ENCODE measurements at regions not wholly inside any gene's neighbourhood (a gene's known extent, or its start where the extent isn't known, plus 50 kb on each side); places are given as distances from the start of the nearest gene placed in this dataset.

DNA sequence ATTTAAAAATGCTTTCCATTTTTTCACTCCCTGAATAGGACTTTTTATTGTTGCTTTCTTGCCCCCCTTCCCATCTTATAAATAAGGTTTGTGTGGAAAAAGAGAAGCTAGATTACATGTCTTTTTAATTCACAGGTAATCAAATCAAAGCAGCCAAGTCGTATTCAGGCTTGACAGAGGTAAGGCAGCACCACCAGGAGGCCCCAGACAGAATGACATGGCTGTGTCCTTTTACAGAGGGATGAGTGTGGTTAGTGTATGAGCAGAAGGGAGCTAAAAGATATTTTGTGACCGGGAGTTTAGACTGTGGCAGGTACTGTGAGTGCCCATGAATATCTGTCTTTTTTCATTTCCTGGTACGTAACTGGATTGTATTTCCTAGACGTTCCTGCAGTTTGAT lies 596.1 kb downstream of the ETNK1 start:
- H3K4me3 ChIP-seq (ENCODE audit: low read length): no peak overlapping the region
- no peaks in the 10 kb centered on the region for H3K9me3 ChIP-seq (ENCODE audit: control insufficient read depth, insufficient read depth, low read length)
- H3K36me3 ChIP-seq (ENCODE audit: control insufficient read depth, insufficient read depth, low read length): no peaks in the 10 kb centered on the region
- no peaks in the 10 kb centered on the region for H3K4me1 ChIP-seq (ENCODE audit: control insufficient read depth, insufficient read depth, low read length)
- DNase-seq (ENCODE audit: low read depth, low spot score): peak; percentile 25
- H3K27ac ChIP-seq (ENCODE audit: low read length): no peak overlapping the region
- H3K27me3 ChIP-seq (ENCODE audit: control insufficient read depth, insufficient read depth, low read length): no peaks in the 10 kb centered on the region
- no CpG with 5 or more reads among the region's 4 CpGs for WGBS (ENCODE audit: insufficient coverage, insufficient read length)

DNA sequence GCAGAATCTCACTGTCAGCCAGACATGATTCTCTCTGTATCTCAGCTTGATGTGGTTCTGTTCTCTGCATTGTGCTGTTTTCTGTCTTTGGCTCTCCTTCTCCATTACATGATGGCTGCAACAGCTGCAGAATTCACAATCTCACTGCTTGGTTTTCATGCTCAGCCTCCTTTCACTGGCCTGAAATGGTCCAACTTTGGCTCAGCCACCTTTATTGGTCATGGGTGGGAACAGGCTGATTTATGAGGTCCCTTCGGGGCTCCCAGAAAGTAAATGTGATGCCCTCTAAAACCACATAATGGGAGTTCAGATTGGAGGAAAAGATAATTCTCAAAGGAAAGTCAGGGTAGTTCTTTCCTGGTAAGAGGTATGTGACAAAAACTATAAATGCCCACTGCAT lies 597.0 kb downstream of the ETNK1 start:
- H3K27me3 ChIP-seq (ENCODE audit: control insufficient read depth, insufficient read depth, low read length): no peaks in the 10 kb centered on the region
- no peaks in the 10 kb centered on the region for H3K9me3 ChIP-seq (ENCODE audit: control insufficient read depth, insufficient read depth, low read length)
- no CpG with 5 or more reads among the region's 1 CpG for WGBS (ENCODE audit: insufficient coverage, insufficient read length)
- H3K4me1 ChIP-seq (ENCODE audit: control insufficient read depth, insufficient read depth, low read length): no peaks in the 10 kb centered on the region
- no peak for DNase-seq (ENCODE audit: low read depth, low spot score)
- no peak overlapping the region for H3K27ac ChIP-seq (ENCODE audit: low read length)
- no peak overlapping the region for H3K4me3 ChIP-seq (ENCODE audit: low read length)
- no peaks in the 10 kb centered on the region for H3K36me3 ChIP-seq (ENCODE audit: control insufficient read depth, insufficient read depth, low read length)

DNA sequence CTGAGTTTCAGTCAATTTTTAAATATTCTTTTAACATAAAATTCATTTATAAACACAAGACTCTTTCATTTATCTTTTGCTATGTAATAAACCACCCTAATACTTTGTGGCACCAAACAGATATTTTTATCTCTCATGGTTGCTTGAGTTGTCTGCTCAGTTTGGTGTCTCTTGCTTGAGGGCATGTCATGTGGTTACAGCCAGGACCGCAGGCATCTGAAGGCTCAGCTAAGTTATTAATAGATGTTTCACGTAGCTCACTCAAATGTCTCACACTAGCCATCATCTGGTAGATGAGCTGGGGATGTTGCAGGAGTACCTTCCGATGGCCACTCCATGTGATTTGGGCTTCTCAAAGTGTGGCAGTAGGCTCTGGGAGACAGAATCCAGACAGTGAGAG lies 597.8 kb downstream of the ETNK1 start:
- Histone ChIP-seq H3K36me3 (ENCODE audit: control insufficient read depth, insufficient read depth, low read length) (no peaks in the 10 kb centered on the region), H3K9me3 (ENCODE audit: control insufficient read depth, insufficient read depth, low read length) (no peaks in the 10 kb centered on the region), H3K4me3 (ENCODE audit: low read length) (no peak overlapping the region), H3K4me1 (ENCODE audit: control insufficient read depth, insufficient read depth, low read length) (no peaks in the 10 kb centered on the region), H3K27ac (ENCODE audit: low read length) (no peak overlapping the region), H3K27me3 (ENCODE audit: control insufficient read depth, insufficient read depth, low read length) (no peaks in the 10 kb centered on the region)
- no peak for DNase-seq (ENCODE audit: low read depth, low spot score)
- no CpG with 5 or more reads among the region's 3 CpGs for WGBS (ENCODE audit: insufficient coverage, insufficient read length)

DNA sequence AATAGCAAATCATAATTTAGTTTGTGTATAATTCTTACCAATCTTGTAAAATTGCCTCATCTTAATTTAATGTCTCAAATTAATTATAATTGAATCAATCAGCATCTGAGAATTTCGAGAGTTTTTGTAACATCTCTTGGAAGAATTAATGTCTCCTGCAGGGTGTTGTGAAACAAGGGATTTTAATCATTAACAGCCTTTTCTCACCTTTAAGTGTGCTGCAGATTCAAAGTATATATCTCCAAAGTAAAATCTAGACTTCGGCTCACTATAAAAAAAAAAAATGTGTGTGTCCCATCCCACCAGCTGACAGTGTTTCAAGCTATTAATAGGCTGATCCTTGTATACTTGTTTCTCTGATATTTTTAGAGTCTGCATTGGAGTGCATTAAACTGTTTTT lies 603.1 kb downstream of the ETNK1 start:
- no peak for DNase-seq (ENCODE audit: low read depth, low spot score)
- H3K36me3 ChIP-seq (ENCODE audit: control insufficient read depth, insufficient read depth, low read length): no peaks in the 10 kb centered on the region
- H3K27ac ChIP-seq (ENCODE audit: low read length): no peak overlapping the region
- H3K4me3 ChIP-seq (ENCODE audit: low read length): no peak overlapping the region
- H3K4me1 ChIP-seq (ENCODE audit: control insufficient read depth, insufficient read depth, low read length): no peaks in the 10 kb centered on the region
- H3K27me3 ChIP-seq (ENCODE audit: control insufficient read depth, insufficient read depth, low read length): no peaks in the 10 kb centered on the region
- no CpG with 5 or more reads among the region's 2 CpGs for WGBS (ENCODE audit: insufficient coverage, insufficient read length)
- H3K9me3 ChIP-seq (ENCODE audit: control insufficient read depth, insufficient read depth, low read length): no peaks in the 10 kb centered on the region

DNA sequence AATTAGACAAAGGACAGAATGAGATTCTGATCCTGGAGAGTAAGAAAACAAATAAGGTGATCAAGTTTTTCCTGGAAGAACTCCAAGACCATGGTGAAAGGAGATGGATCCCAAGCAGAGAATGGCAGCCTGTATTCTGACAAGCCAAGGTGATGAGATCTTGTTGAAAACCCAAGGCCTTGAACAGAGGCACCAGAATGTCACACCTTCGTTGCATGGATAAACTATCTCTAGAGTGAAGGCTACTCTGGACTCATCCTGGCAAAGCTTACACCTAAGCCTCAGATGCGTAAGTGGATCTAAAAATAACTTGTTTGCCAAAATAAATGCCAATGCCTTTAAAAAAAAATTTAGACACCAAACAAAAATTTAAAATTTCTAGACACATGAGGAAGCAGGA lies 605.9 kb downstream of the ETNK1 start:
- H3K4me1 ChIP-seq (ENCODE audit: control insufficient read depth, insufficient read depth, low read length): no peaks in the 10 kb centered on the region
- no peak overlapping the region for H3K4me3 ChIP-seq (ENCODE audit: low read length)
- no peak overlapping the region for H3K27ac ChIP-seq (ENCODE audit: low read length)
- WGBS (ENCODE audit: insufficient coverage, insufficient read length): no CpG with 5 or more reads among the region's 2 CpGs
- DNase-seq (ENCODE audit: low read depth, low spot score): no peak
- no peaks in the 10 kb centered on the region for H3K36me3 ChIP-seq (ENCODE audit: control insufficient read depth, insufficient read depth, low read length)
- no peaks in the 10 kb centered on the region for H3K9me3 ChIP-seq (ENCODE audit: control insufficient read depth, insufficient read depth, low read length)
- no peaks in the 10 kb centered on the region for H3K27me3 ChIP-seq (ENCODE audit: control insufficient read depth, insufficient read depth, low read length)

DNA sequence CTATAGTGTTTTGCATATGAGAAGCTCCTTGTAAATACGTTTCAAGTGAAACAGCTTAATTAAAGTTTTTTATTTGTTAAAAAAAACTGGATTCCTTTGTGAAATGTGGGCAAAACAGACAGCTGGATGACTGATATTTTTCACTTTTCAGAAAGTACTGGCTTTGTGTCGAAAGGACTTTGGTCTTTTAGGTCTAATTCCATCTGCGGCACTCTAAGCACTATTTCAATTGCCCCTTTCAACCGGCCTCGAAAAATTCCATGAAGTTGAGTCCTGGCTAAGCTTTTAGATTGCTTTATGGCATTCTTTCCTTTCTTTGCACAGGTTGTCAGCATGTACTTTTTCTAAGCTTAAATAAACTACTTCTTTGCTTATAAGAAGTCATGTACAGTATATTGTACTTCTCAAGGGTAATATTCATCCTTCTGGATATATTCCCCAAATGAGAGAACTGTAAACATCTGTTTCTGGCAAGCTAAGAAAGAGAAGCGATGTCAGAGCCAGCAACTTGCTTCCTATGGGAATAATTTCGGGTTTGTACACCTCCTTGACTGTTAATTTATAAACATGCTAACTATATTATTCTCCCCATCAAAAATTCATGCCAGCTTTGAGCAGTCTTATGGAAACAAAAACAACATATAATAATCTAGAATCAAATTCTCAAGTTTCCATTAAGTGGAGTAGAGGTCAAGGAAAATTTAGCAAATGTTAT lies 611.3 kb downstream of the ETNK1 start:
- Histone ChIP-seq H3K4me3 (ENCODE audit: low read length) (no peak overlapping the region), H3K36me3 (ENCODE audit: control insufficient read depth, insufficient read depth, low read length) (no peaks in the 10 kb centered on the region), H3K27ac (ENCODE audit: low read length) (no peak overlapping the region), H3K9me3 (ENCODE audit: control insufficient read depth, insufficient read depth, low read length) (no peaks in the 10 kb centered on the region), H3K27me3 (ENCODE audit: control insufficient read depth, insufficient read depth, low read length) (no peaks in the 10 kb centered on the region), H3K4me1 (ENCODE audit: control insufficient read depth, insufficient read depth, low read length) (no peaks in the 10 kb centered on the region)
- no CpG with 5 or more reads among the region's 7 CpGs for WGBS (ENCODE audit: insufficient coverage, insufficient read length)
- DNase-seq (ENCODE audit: low read depth, low spot score): no peak

DNA sequence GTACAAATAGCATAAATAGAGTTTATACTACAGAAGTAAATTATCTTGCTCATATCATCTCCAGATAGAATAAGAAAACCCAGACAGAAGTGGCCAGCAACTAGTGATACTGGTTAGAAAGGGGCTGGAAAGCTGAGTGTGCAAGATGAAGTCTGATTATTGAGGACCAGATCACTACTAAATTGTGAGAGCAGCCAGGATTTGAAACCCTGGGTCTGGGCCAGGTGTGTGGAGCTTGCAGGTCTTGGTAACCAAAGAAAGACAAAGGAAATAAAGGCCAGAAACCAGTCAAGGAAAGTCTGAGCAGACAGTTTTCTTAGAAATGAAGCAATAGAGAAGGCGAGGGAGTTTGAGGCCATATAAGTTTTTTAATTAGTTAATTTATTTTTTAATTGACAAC lies 611.8 kb downstream of the ETNK1 start:
- Histone ChIP-seq H3K36me3 (ENCODE audit: control insufficient read depth, insufficient read depth, low read length) (no peaks in the 10 kb centered on the region), H3K9me3 (ENCODE audit: control insufficient read depth, insufficient read depth, low read length) (no peaks in the 10 kb centered on the region), H3K4me1 (ENCODE audit: control insufficient read depth, insufficient read depth, low read length) (no peaks in the 10 kb centered on the region), H3K27me3 (ENCODE audit: control insufficient read depth, insufficient read depth, low read length) (no peaks in the 10 kb centered on the region), H3K4me3 (ENCODE audit: low read length) (no peak overlapping the region), H3K27ac (ENCODE audit: low read length) (no peak overlapping the region)
- no peak for DNase-seq (ENCODE audit: low read depth, low spot score)
- WGBS (ENCODE audit: insufficient coverage, insufficient read length): no CpG with 5 or more reads among the region's 1 CpG

DNA sequence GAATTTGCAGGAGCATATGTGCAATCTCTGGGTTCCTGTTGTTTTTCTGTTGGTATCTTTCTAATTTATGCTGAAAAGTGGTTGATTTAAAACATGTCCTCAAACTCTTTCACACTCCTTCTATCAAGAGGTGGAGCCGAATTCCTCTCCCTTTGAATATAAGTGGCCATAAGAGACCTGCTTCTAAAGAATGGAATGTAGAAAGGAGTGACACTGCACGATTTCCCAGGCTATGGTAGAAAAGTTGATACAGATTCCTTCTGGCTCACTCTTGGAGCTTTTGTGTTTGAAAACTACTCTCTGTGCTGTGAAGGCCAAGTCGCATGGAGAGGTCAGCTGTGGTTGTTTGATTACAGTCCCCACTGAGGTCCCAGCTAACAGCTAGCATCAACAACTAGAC lies 613.2 kb downstream of the ETNK1 start:
- no peaks in the 10 kb centered on the region for H3K4me1 ChIP-seq (ENCODE audit: control insufficient read depth, insufficient read depth, low read length)
- H3K27me3 ChIP-seq (ENCODE audit: control insufficient read depth, insufficient read depth, low read length): no peaks in the 10 kb centered on the region
- no peak for DNase-seq (ENCODE audit: low read depth, low spot score)
- H3K4me3 ChIP-seq (ENCODE audit: low read length): no peak overlapping the region
- no peaks in the 10 kb centered on the region for H3K9me3 ChIP-seq (ENCODE audit: control insufficient read depth, insufficient read depth, low read length)
- no peak overlapping the region for H3K27ac ChIP-seq (ENCODE audit: low read length)
- no CpG with 5 or more reads among the region's 3 CpGs for WGBS (ENCODE audit: insufficient coverage, insufficient read length)
- H3K36me3 ChIP-seq (ENCODE audit: control insufficient read depth, insufficient read depth, low read length): no peaks in the 10 kb centered on the region

DNA sequence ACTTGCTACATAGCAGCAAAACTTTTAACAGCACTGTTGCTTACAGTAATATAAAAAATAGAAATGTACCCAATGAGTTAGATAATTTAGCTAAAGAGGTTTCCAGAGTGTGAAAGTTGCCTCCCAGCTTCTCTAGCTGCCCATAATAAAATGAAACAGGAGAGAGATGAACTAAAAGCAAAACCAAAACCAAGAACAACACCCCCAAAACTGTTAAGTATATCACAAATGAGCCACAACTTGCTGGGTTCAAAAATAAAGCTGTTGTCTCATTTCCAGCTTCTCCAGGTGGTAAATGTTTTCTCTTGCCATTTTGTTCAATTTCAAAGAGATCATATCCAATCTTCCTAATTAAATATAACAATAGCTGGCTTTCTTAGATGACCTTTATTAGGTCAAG lies 614.0 kb downstream of the ETNK1 start:
- no peak for DNase-seq (ENCODE audit: low read depth, low spot score)
- no peaks in the 10 kb centered on the region for H3K27me3 ChIP-seq (ENCODE audit: control insufficient read depth, insufficient read depth, low read length)

DNA sequence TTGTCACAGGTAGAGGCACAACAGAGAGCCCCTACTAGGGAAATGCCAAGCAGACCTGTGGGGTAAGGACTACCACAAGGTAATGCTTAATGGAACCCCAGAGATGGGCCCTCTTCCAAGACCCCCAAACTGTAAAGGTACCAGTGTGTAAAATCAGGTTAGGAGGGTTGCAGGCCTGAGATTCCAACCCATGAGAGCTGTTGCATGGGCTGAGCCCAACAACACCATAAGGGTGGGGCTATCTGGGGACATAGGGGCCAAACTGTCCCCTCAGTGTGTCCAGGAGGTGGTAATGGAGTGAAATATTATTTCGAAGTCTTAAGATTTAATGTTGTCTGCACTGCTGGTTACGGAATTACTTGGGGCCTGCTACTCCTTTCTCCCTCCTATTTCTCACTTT lies 620.2 kb downstream of the ETNK1 start:
- Histone ChIP-seq H3K36me3 (ENCODE audit: control insufficient read depth, insufficient read depth, low read length) (no peaks in the 10 kb centered on the region), H3K9me3 (ENCODE audit: control insufficient read depth, insufficient read depth, low read length) (no peaks in the 10 kb centered on the region), H3K4me1 (ENCODE audit: control insufficient read depth, insufficient read depth, low read length) (no peaks in the 10 kb centered on the region), H3K27me3 (ENCODE audit: control insufficient read depth, insufficient read depth, low read length) (no peaks in the 10 kb centered on the region), H3K27ac (ENCODE audit: low read length) (no peak overlapping the region), H3K4me3 (ENCODE audit: low read length) (no peak overlapping the region)
- no peak for DNase-seq (ENCODE audit: low read depth, low spot score)
- WGBS (ENCODE audit: insufficient coverage, insufficient read length): no CpG with 5 or more reads among the region's 2 CpGs

More for the DNA sequence above, 614.0 kb downstream of the ETNK1 start:
- no peak overlapping the region for H3K27ac ChIP-seq (ENCODE audit: low read length)
- no peaks in the 10 kb centered on the region for H3K36me3 ChIP-seq (ENCODE audit: control insufficient read depth, insufficient read depth, low read length)
- H3K4me1 ChIP-seq (ENCODE audit: control insufficient read depth, insufficient read depth, low read length): no peaks in the 10 kb centered on the region
- H3K4me3 ChIP-seq (ENCODE audit: low read length): no peak overlapping the region
- no peaks in the 10 kb centered on the region for H3K9me3 ChIP-seq (ENCODE audit: control insufficient read depth, insufficient read depth, low read length)

DNA sequence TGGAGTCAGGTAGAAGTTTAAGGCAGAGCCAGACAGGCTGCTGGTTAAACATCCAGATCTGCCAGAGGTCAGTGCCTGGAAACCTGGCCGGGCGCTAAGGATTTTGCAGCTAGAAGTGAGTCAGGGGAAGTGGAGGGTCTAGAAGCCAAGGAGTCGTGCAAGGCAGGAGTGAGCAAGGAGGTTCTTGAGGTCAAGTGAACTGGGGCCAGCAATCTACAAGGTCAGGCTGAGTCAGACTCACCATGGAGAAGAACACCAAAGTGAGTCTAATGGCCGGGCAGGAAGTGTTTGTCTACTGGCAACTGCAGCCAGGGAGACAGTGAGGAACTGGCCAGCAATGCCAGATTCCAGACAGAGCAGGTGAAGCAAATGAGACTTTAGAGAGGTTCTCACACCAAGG lies 628.2 kb downstream of the ETNK1 start:
- H3K9me3 ChIP-seq (ENCODE audit: control insufficient read depth, insufficient read depth, low read length): no peaks in the 10 kb centered on the region
- no peak for DNase-seq (ENCODE audit: low read depth, low spot score)
- H3K27me3 ChIP-seq (ENCODE audit: control insufficient read depth, insufficient read depth, low read length): no peaks in the 10 kb centered on the region
- no peaks in the 10 kb centered on the region for H3K4me1 ChIP-seq (ENCODE audit: control insufficient read depth, insufficient read depth, low read length)
- no CpG with 5 or more reads among the region's 4 CpGs for WGBS (ENCODE audit: insufficient coverage, insufficient read length)
- H3K4me3 ChIP-seq (ENCODE audit: low read length): no peak overlapping the region
- no peaks in the 10 kb centered on the region for H3K36me3 ChIP-seq (ENCODE audit: control insufficient read depth, insufficient read depth, low read length)
- H3K27ac ChIP-seq (ENCODE audit: low read length): no peak overlapping the region
